Lung microvascular endothelial cell (primary cell): ENCODE measurements at regions not wholly inside any gene's neighbourhood (a gene's known extent, or its start where the extent isn't known, plus 50 kb on each side); places are given as distances from the start of the nearest gene placed in this dataset.

Experiments used
- DNase-seq, 2 donors: peaks; one replicate each; pipeline versions ENCODE4 v3.0.0 to v3.0.0-alpha.2; 2010; ENCODE audit warnings: low read depth in 2 of 2

- DNase-seq: no peak
Measured at GRCh38 chr2:221085936-221086335, 486.2 kb downstream of the EPHA4 start.

DNA sequence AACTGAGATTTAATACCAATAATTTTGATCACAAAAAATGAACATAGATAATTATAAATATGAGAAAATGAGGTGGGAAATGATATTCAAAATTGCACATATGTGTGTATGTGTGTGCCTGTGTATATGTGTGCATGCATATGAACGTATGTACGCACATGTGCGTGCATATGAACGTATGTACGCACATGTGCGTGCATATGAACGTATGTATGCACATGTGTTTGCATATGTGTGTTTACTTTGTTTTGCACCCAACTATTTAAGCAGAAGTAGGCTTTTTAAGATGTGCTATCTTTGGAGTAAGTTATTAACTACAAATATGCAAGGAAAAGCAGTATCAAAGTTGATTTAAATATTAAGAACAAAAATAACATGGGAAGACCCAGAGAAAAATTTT is 484.3 kb downstream of the EPHA4 start:
- DNase-seq: no peak

DNA sequence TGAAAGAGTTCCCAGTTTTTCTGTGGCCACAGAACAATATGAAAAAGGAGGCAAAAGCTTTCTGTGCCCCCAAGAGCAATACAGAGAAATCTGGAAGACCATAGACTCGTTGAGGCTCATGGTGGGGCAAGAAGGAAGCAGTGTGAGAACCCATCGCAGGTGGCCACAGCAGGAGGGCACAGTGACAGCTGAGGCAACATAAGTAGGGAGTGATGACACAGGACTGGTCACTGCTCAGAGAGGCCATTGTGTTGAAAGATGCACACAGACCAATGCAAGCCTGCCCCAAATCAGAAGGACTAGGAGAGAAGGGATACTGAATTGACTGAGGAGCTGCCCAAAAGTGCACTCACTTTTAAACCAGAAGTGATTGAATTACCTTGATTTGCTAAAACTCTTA is 483.6 kb downstream of the EPHA4 start:
- DNase-seq: no peak

GRCh38 chr2:221095356-221095755 is 476.7 kb downstream of the EPHA4 start:
- peak in 1 of 2 donors; percentile 44 for DNase-seq

GRCh38 chr2:221096706-221097567 is 475.2 kb downstream of the EPHA4 start:
- peak in 1 of 2 donors; percentile 11 for DNase-seq

DNA sequence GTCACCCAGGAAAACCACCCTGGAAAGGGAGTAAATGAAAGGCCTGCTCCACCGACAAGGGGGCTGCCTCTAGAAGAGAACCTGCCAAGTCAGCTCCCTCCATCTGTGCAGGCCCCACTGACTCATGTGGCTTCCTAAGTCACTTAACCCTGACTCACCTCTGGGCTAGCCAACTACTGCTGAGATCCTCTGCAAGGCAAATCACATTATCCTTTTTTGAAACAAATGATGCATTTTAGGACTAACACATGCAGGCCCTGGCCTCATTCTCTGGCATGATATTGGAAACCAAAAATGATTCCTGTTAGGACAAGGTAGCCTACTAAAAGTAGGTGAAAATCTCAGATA is 474.6 kb downstream of the EPHA4 start:
- peak in 1 of 2 donors; percentile 72 for DNase-seq

GRCh38 chr2:221097949-221098348 is 474.2 kb downstream of the EPHA4 start:
- no peak for DNase-seq

- DNase-seq: no peak
Measured at GRCh38 chr2:221100467-221101089, 471.5 kb downstream of the EPHA4 start.

DNA sequence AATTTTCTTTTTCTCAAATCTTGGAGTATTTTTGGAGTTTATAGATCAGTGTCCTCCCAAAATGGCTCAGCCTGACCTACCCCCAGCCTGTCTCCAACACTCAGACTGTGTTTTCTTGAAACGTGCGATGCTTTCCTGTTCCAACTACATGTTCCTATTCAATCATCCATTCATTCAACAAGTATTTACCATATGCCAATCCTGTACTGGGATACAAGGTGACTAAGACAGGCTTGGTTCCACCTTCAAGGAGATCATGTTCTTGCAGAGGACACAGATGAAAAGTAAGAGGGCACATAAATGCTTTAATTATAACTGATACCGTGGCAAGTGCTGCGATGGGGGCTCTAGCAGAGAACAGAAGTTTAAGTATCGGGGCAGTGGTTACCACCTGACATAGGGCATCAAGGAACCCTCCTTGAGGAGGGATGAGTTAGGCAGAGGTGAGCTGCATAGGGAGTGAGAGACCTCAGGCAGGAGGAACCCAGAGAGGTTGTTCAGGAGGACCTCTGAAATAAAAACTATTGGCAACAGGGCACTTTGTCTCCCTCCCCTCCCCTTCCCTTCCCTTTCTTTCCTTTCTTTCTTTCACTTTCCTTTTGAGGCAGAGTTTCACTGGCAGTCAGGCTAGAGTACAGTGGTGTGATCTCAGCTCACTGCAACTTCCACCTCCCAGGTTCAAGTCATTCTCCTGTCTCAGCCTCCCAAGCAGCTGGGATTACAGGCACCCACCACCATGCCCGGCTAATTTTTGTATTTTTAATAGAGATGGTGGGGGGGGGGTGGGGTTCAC is 469.0 kb downstream of the EPHA4 start:
- DNase-seq: no peak

DNA sequence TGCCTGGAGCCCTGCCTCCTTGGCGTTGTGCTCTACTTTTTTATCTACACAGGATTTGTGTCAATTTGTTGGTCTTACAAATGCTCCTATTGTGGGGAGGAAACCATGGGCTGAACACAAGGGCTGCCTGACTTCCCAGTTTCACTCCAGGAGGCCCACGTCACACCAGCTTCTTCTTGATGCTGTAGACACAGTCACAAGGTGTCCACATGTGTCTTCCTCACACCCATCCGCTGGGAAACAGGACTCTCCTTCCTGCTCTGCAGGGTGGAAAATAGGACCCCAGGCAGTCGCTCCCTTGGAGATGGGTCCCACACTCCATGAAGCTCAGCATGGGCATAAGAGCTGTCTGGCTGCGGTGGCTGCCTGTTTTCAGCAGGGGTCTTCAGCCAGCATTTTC is 468.2 kb downstream of the EPHA4 start:
- DNase-seq: peak in 1 of 2 donors; percentile 17

DNA sequence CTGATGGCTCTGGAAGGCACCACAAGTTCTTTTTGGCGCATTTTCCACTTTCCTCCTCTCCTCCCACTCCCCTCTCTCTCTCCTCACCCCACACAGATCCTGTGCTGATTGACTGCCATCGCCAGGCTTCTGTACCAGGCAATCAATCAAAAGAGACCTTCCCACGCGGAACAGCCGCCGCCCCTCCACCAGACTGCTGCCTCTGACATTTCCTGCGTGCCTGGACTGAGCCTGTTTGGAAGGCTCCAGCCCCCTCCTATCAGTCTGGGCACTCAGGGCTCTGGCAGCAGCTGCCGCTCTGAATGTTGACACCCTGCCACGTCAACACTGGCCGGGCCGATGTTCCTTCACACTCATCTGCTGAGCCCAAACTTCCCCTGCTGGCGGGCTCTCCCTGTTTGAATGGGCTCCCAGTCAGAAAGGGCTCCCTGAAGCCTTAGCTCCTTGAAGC is 467.7 kb downstream of the EPHA4 start:
- peak in 1 of 2 donors; percentile 46 for DNase-seq

- DNase-seq: no peak
Measured at GRCh38 chr2:221106241-221106640, 465.9 kb downstream of the EPHA4 start.

DNA sequence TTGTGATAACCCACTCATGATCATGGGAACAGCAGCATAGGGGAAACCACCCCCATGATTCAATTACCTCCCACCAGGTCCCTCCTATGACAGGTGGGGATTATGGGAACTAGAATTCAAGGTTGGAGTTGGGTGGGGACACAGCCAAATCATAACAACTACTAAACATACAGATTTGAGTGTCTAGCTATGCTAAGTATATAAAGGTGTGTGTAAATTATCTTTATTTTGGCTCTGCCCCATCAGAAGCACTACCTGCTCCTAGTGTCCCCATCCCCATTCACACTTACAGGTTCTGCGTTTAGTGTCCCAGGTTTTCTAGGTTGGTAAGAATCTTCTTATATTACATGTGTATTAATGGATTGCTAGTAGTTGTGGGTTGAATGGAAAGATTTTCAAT is 464.7 kb downstream of the EPHA4 start:
- no peak for DNase-seq

DNA sequence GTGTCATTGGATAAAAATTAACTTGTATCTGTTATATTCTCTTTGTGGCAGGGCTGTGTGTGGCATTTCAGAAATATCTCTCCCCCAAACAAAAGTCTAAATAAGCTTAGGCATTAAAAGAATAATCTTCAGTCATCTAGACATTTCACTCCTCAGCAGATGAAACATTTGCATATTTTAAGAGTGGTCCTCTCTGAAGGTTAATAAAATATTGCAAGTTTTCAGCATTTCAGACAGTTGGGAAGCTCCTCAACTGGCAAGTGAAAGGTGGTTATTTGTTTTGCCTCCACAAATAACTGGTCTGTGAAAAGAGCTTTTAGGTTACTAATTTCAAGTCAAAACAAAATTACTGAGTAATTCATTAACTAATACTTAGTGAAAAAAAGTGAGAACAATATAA is 462.6 kb downstream of the EPHA4 start:
- no peak for DNase-seq

GRCh38 chr2:221111739-221112138 is 460.4 kb downstream of the EPHA4 start:
- DNase-seq: no peak

DNA sequence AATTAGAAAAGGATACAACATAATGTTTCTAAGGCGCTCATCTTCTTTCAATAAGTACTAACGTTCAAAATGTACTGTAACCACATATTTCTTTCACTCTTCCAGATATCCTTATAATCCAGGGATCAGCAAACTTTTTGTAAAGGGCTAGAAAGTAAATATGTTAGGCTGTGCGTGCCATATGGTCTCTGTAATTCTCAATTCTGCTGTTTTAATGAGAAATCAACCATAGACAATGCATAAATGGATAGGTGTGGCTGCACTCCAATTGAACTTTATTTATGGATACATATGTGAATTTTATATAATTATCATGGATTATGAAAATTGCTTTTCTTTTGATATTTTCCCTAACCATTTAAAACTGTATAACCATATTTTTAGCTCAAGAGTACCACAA is 459.4 kb downstream of the EPHA4 start:
- no peak for DNase-seq

DNA sequence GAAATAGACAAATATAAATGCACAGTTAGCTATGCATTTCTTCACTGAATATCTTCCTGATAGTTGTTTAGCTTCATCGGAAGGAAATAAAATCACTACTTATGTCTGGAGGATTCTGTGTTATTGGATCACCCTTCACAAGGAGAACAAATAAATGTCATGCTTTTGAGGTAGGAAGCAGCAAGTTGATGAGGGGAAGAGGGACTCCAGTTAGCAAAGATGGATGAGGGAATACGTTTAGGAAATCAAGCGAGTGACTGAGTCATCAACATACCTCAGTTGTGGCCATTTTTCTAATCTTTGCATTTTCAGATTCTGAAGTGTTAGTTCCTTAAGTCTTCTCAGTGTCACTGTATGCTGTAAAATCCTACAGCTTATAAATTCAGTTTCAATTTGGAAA is 456.2 kb downstream of the EPHA4 start:
- no peak for DNase-seq

- no peak for DNase-seq
Measured at GRCh38 chr2:221120643-221121042, 451.5 kb downstream of the EPHA4 start.

DNA sequence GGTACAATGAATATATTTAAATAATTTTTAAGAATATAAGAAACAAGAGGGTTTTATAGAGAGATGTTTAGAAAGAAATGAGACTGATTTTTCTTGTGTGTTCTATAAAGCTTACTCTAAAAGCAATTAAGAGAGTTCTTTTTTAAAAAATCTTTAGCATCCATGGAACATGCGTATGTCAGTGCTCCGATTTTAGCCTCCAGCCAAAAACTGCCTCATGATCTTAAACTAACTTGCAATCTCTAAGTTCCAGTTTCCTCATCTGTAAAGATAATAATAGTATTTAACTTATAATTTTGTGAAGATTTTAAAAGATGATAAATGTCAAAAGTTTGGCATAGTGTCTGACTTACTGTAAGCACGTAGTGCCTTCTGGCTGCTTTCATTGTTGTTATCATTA is 448.7 kb downstream of the EPHA4 start:
- DNase-seq: no peak

- no peak for DNase-seq
Measured at GRCh38 chr2:221124532-221125240, 447.4 kb downstream of the EPHA4 start.

- no peak for DNase-seq
Measured at GRCh38 chr2:221125691-221126090, 446.4 kb downstream of the EPHA4 start.

GRCh38 chr2:221129657-221130056 is 442.4 kb downstream of the EPHA4 start:
- DNase-seq: no peak
